ENCODE measurements at regions not wholly inside any gene's neighbourhood (a gene's known extent, or its start where the extent isn't known, plus 50 kb on each side); places are given as distances from the start of the nearest gene placed in this dataset.

GRCh38 chr11:88448131-88448670, 110.7 kb upstream of the CTSC start:
- H3K9me3 Mint-ChIP-seq, result no peaks in the 10 kb centered on the region
- H3K4me3 Mint-ChIP-seq, result no peak overlapping the region
- no peak for DNase-seq
- H3K27ac Mint-ChIP-seq, result no peak overlapping the region
- H3K4me1 Mint-ChIP-seq (ENCODE audit: low read depth), result peaks cover 16% of the 10 kb centered on the region; the same call in 1 of the 2 replicates
- no peaks in the 10 kb centered on the region for H3K36me3 Mint-ChIP-seq (ENCODE audit: low read depth)
- TF ChIP-seq CTCF (IDR thresholded peaks at IDR 0.05), result no peak
- H3K27me3 Mint-ChIP-seq (ENCODE audit: insufficient read depth), result peaks cover 2% of the 10 kb centered on the region; the same call in 1 of the 2 replicates

GRCh38 chr11:88447281-88447680, 109.7 kb upstream of the CTSC start:
- Mint-ChIP-seq H3K27me3 (ENCODE audit: insufficient read depth) (peaks cover 2% of the 10 kb centered on the region; the same call in 1 of the 2 replicates), H3K4me3 (no peak overlapping the region), H3K4me1 (ENCODE audit: low read depth) (peaks cover 16% of the 10 kb centered on the region; the same call in 1 of the 2 replicates), H3K9me3 (no peaks in the 10 kb centered on the region), H3K36me3 (ENCODE audit: low read depth) (no peaks in the 10 kb centered on the region), H3K27ac (no peak overlapping the region)
- no peak for DNase-seq
- no peak for TF ChIP-seq CTCF (IDR thresholded peaks at IDR 0.05)

GRCh38 chr11:88439356-88439755, 101.8 kb upstream of the CTSC start:
- H3K36me3 Mint-ChIP-seq (ENCODE audit: low read depth), result no peaks in the 10 kb centered on the region
- no peak for DNase-seq
- no peak for TF ChIP-seq CTCF (IDR thresholded peaks at IDR 0.05)
- peaks cover 10% of the 10 kb centered on the region; the same call in 1 of the 2 replicates for H3K4me1 Mint-ChIP-seq (ENCODE audit: low read depth)
- H3K9me3 Mint-ChIP-seq, result no peaks in the 10 kb centered on the region; the same call in 1 of the 2 replicates
- no peak overlapping the region for H3K27ac Mint-ChIP-seq
- H3K4me3 Mint-ChIP-seq, result no peak overlapping the region
- no peaks in the 10 kb centered on the region; the same call in 1 of the 2 replicates for H3K27me3 Mint-ChIP-seq (ENCODE audit: insufficient read depth)

- peaks cover 7% of the 10 kb centered on the region; the same call in 1 of the 2 replicates for H3K4me1 Mint-ChIP-seq (ENCODE audit: low read depth)
- H3K9me3 Mint-ChIP-seq, result no peaks in the 10 kb centered on the region; the same call in 1 of the 2 replicates
- no peaks in the 10 kb centered on the region for H3K36me3 Mint-ChIP-seq (ENCODE audit: low read depth)
- TF ChIP-seq CTCF (IDR thresholded peaks at IDR 0.05), result no peak
- no peaks in the 10 kb centered on the region; the same call in 1 of the 2 replicates for H3K27me3 Mint-ChIP-seq (ENCODE audit: insufficient read depth)
- no peak overlapping the region for H3K27ac Mint-ChIP-seq
- no peak for DNase-seq
- H3K4me3 Mint-ChIP-seq, result no peak overlapping the region
These were observed 101.2 kb upstream of the CTSC start for GRCh38 chr11:88438721-88439120.

GRCh38 chr11:88435415-88435814, 97.9 kb upstream of the CTSC start:
- Mint-ChIP-seq H3K9me3 (no peaks in the 10 kb centered on the region; the same call in 1 of the 2 replicates), H3K27me3 (ENCODE audit: insufficient read depth) (no peaks in the 10 kb centered on the region), H3K4me1 (ENCODE audit: low read depth) (peaks cover 7% of the 10 kb centered on the region; the same call in 1 of the 2 replicates), H3K4me3 (no peak overlapping the region), H3K36me3 (ENCODE audit: low read depth) (no peaks in the 10 kb centered on the region), H3K27ac (no peak overlapping the region)
- no peak for DNase-seq
- TF ChIP-seq CTCF (IDR thresholded peaks at IDR 0.05), result no peak

All from HFFc6 (cell line).